ENCODE measurements at regions not wholly inside any gene's neighbourhood (a gene's known extent, or its start where the extent isn't known, plus 50 kb on each side); places are given as distances from the start of the nearest gene placed in this dataset.

- no peak for DNase-seq
Observed at GRCh38 chr2:236656166-236656565, 86.5 kb downstream of the ACKR3 start.

- DNase-seq, result no peak
Observed at GRCh38 chr2:236656721-236657120, 87.1 kb downstream of the ACKR3 start.

GRCh38 chr2:236657215-236657614 lies 87.6 kb downstream of the ACKR3 start:
- no peak for DNase-seq

GRCh38 chr2:236657801-236658200 lies 88.2 kb downstream of the ACKR3 start:
- no peak for DNase-seq

- no peak for DNase-seq
Observed at GRCh38 chr2:236658974-236659757, 89.5 kb downstream of the ACKR3 start.

GRCh38 chr2:236659758-236660150 lies 90.1 kb downstream of the ACKR3 start:
- no peak for DNase-seq

- DNase-seq, result no peak
Observed at GRCh38 chr2:236661061-236661761, 91.6 kb downstream of the ACKR3 start.

- no peak for DNase-seq
Observed at GRCh38 chr2:236661762-236662110, 92.1 kb downstream of the ACKR3 start.

- DNase-seq, result no peak
Observed at GRCh38 chr2:236662231-236663185, 92.9 kb downstream of the ACKR3 start.

- DNase-seq, result no peak
Observed at GRCh38 chr2:236663287-236664101, 93.9 kb downstream of the ACKR3 start.

GRCh38 chr2:236664136-236664535 lies 94.5 kb downstream of the ACKR3 start:
- DNase-seq, result no peak

- DNase-seq, result no peak
Observed at GRCh38 chr2:236665101-236665500, 95.5 kb downstream of the ACKR3 start.

- DNase-seq, result no peak
Observed at GRCh38 chr2:236665572-236666118, 96.0 kb downstream of the ACKR3 start.

- no peak for DNase-seq
Observed at GRCh38 chr2:236666646-236667204, 97.1 kb downstream of the ACKR3 start.

GRCh38 chr2:236667526-236667925 lies 97.9 kb downstream of the ACKR3 start:
- no peak for DNase-seq

- no peak for DNase-seq
Observed at GRCh38 chr2:236668531-236668969, 98.9 kb downstream of the ACKR3 start.

GRCh38 chr2:236670235-236670620 lies 100.6 kb downstream of the ACKR3 start:
- no peak for DNase-seq

GRCh38 chr2:236671896-236672562 lies 102.4 kb downstream of the ACKR3 start:
- DNase-seq, result no peak

- DNase-seq, result no peak
Observed at GRCh38 chr2:236672606-236673005, 103.0 kb downstream of the ACKR3 start.

- DNase-seq, result no peak
Observed at GRCh38 chr2:236673126-236673822, 103.6 kb downstream of the ACKR3 start.

- no peak for DNase-seq
Observed at GRCh38 chr2:236673823-236674185, 104.2 kb downstream of the ACKR3 start.

Measured in activated CD4-positive, alpha-beta T cell treated with anti-CD3 and anti-CD28 coated beads for 4 hours (primary cell).